GM12873 (cell line): ENCODE measurements at regions not wholly inside any gene's neighbourhood (a gene's known extent, or its start where the extent isn't known, plus 50 kb on each side); places are given as distances from the start of the nearest gene placed in this dataset.

Experiments
- TF ChIP-seq, protein P1 (sequence below): IDR thresholded peaks from 2 replicates; pipeline ENCODE4 v1.5.1; 2012; ENCODE audit warnings: low read depth, mild to moderate bottlenecking, moderate library complexity, low read length, control low read depth; ENCODE audit not compliant: insufficient read depth; ENCODE audit errors: missing control alignments

DNA sequence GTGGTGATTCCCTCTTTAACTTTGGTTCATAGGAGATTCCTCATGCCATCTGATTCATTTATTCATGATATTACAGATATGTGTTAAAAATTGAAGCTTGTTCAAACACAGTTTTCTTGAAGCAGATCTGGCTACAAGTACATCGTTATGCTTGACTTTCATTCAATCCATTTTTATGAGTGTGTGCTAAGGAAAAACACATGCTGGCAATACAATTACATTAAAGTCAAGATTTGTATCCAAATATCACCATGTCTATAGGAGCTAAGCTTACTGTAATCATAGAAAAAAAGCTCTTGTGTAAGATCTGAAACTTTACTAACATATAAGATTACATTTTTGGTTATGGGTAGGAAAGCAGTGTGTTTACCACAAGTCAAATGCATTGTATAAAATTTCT is 151.8 kb upstream of the FAT1 start:
- TF ChIP-seq, protein P1, sequence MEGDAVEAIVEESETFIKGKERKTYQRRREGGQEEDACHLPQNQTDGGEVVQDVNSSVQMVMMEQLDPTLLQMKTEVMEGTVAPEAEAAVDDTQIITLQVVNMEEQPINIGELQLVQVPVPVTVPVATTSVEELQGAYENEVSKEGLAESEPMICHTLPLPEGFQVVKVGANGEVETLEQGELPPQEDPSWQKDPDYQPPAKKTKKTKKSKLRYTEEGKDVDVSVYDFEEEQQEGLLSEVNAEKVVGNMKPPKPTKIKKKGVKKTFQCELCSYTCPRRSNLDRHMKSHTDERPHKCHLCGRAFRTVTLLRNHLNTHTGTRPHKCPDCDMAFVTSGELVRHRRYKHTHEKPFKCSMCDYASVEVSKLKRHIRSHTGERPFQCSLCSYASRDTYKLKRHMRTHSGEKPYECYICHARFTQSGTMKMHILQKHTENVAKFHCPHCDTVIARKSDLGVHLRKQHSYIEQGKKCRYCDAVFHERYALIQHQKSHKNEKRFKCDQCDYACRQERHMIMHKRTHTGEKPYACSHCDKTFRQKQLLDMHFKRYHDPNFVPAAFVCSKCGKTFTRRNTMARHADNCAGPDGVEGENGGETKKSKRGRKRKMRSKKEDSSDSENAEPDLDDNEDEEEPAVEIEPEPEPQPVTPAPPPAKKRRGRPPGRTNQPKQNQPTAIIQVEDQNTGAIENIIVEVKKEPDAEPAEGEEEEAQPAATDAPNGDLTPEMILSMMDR: no peak

DNA sequence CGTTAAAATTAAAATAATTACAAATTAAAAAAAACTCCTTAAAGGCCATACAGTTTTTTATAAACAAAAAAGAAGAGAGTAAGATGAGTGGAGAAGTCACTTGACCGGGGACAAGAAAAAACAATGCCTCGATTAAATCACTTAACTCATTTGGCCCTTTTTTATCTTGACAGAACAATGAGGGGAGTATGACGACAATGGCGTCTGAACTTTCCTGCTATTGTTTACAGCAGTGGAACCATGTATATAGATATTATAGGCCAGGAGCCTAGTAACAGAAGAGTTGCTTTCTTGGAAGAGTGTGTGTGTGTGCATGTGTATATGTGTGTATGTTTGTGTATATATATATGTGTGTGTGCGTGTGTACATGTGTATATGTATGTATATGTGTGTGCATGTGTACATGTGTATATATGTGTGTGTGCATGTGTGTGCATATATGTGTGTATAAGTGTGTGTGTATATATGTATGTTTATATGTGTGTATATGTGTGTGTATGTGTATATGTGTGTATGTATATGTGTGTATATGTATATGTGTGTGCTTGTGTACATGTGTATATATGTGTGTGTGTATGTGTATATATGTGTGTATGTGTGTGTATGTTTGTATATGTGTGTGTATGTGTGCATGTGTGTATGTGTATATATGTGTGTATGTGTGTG is 153.4 kb upstream of the FAT1 start:
- TF ChIP-seq, protein P1: no peak

DNA sequence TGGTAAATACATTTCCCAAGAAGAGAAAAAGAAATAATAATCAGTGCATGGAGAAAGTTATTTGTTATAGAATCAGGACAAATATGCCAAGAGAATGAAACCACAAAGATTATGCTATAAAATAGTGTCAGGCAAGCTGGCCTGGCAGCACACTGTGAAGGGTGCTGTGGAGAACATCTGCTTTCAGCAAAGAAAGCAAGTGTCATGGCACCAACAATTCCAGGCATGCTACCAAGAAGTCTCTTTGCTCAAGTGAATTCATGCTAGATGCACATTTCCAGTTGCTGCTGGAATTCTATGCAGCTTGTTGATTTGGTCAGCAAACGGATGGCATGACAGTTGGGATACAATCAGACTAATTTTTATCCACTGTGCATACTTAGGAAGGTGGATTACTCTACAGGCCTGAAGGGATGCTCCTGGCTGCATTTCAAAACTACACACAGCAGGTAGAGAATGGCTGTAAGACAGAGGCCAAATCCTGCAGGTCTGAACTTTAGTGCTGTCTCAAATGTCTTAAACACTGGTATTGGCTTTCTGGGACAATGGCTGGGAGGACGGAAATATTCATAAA is 154.6 kb upstream of the FAT1 start:
- TF ChIP-seq, protein P1: no peak

DNA sequence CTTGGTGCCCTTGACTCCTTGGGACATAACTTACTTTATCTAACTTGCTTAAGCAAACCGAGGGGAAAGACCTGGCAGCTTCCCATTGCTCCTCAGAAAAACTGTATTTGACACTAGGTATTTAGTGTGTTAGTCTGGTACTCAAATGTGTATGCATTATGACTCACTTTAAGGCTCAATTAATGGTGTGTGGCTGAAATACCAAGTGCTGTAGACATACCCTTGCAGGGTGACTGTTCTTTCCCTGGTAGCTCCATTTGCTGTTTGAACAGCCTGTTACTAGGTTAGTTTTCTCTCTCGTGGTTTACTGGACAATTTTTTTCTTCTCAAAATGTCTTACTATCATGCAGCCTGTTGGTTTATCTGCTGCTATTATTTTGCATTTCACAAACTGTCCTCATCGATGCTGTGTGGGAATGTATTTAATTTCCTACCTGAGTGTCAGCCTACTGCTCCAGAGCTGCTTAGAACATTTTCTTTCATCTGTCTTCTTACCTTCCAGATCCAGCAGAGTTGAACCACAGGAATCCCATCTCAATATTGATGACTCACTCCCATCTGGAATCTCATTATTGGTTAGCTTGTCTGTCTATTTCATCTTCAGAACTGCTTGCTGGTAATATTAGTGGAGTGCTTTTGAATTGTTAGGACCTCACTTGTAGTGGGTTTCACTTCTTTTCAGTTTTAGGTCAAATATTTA is 158.0 kb upstream of the FAT1 start:
- TF ChIP-seq, protein P1: no peak

DNA sequence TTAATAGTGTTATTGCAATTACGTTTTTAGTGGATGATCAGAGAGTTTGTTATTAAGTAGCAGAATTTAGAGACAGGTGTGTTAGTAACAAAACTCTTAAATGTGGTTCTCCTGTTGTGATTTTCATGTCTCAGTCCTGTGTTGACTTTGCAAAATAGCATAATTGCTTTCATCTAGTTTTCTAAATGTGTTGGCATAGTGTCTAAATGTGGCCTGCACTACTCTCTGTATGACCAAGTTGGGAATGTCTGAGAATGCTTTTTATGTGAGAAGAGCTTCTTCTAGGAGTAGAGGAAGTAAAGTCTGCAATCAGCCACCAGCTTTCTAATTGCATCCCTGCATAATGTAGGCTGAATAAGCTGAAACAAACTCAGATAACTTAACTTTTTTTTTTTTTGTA is 158.6 kb upstream of the FAT1 start:
- TF ChIP-seq, protein P1: no peak

DNA sequence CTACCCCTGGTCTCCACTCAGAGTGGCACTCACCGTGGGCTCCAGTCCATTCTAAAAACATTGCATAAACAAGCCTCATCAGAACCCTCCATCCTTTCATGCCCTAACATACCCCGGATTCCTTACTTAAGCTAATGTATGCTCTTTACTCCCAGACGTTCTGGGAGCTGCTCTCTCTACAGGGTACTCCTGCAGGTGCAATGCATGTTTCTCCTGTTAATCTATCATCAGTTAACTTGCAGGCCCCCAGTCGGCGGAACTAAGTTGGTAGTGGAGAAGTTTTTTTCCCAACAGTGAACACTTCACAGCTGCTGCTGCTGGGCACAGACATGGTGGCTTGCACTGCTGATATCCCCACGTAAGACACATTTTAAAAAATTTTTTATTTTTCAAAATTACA is 161.6 kb upstream of the FAT1 start:
- TF ChIP-seq, protein P1: no peak

DNA sequence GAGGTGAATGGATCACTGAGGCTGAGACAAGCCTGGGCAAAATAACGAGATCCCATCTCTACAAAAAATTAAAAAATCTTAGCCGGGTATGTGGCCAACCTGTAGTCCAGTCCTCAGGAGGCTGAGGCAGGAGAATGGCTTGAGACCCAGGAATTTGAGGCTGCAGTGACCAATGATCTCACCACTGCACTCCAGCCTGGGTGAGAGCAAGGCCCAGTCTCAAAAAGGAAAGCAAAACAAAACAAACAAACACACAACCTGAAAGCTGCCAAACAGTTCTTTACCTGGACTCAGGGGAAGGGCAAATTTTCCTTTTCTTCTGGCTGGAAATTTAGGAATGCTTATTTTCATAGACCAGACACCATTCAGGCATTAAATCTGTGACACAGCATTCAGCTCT is 163.1 kb upstream of the FAT1 start:
- TF ChIP-seq, protein P1: no peak
